Colonic mucosa (tissue), 4 donors: ENCODE measurements at regions not wholly inside any gene's neighbourhood (a gene's known extent, or its start where the extent isn't known, plus 50 kb on each side); places are given as distances from the start of the nearest gene placed in this dataset.

ENCODE experiments used
- DNase-seq: peaks from one replicate; pipeline ENCODE4 v3.0.0-alpha.2; 2020
- H3K27ac ChIP-seq: fragments of 200-600 bp; one replicate; pipeline ENCODE4 v1.8.0; 2021
- H3K27me3 ChIP-seq: fragments of 200-600 bp; one replicate; pipeline ENCODE4 v1.8.0; 2021
- H3K36me3 ChIP-seq: fragments of 200-600 bp; one replicate; pipeline ENCODE4 v1.8.0; 2021
- H3K4me1 ChIP-seq: fragments of 200-600 bp; one replicate; pipeline ENCODE4 v1.8.0; 2021; ENCODE audit warnings: mild to moderate bottlenecking
- H3K4me3 ChIP-seq: fragments of 200-600 bp; one replicate; pipeline ENCODE4 v1.8.0; 2021
- H3K9ac ChIP-seq, 2 donors: one replicate each; pipeline ENCODE4 v1.7.0; 2013; ENCODE audit warnings: control low read depth in 2 of 2, low read depth in 2 of 2, low read length in 2 of 2
- H3K9me3 ChIP-seq: fragments of 200-600 bp; one replicate; pipeline ENCODE4 v1.8.0; 2021
- CTCF ChIP-seq: fragments of 200-600 bp; IDR thresholded peaks from one replicate; pipeline ENCODE4 v1.8.0; 2022; ENCODE audit warnings: antibody characterized with exemption, mild to moderate bottlenecking
- intact Hi-C: fragments of 100-400 bp; cut with DNase I; formaldehyde crosslinking; loops from one replicate; pipeline ENCODE4 v1.14.1; 2022
- donor health status: healthy.
- donor health status: DM: no; HTN: no; CAD: no.
- donor health status: DM: no; HTN: no; CAD: no.

GRCh38 chr20:50315586-50316551 is 125.2 kb downstream of the CEBPB start:
- no peak overlapping the region for H3K9ac ChIP-seq
- H3K36me3 ChIP-seq = no peaks in the 10 kb centered on the region
- intact Hi-C loops = no loop called here
- DNase-seq = no peak
- TF ChIP-seq CTCF = no peak
- H3K9me3 ChIP-seq = no peaks in the 10 kb centered on the region
- H3K27ac ChIP-seq = no peak overlapping the region
- no peak overlapping the region for H3K4me3 ChIP-seq
- no peaks in the 10 kb centered on the region for H3K27me3 ChIP-seq
- no peaks in the 10 kb centered on the region for H3K4me1 ChIP-seq

GRCh38 chr20:50317116-50317515 is 126.5 kb downstream of the CEBPB start:
- intact Hi-C loops = no loop called here
- no peak for DNase-seq
- H3K36me3 ChIP-seq = no peaks in the 10 kb centered on the region
- H3K27me3 ChIP-seq = no peaks in the 10 kb centered on the region
- no peak overlapping the region for H3K9ac ChIP-seq
- H3K27ac ChIP-seq = no peak overlapping the region
- no peaks in the 10 kb centered on the region for H3K9me3 ChIP-seq
- H3K4me1 ChIP-seq = no peaks in the 10 kb centered on the region
- no peak overlapping the region for H3K4me3 ChIP-seq
- no peak for TF ChIP-seq CTCF

- H3K36me3 ChIP-seq = no peaks in the 10 kb centered on the region
- intact Hi-C loops = no loop called here
- no peaks in the 10 kb centered on the region for H3K27me3 ChIP-seq
- no peak overlapping the region for H3K4me3 ChIP-seq
- no peak overlapping the region for H3K27ac ChIP-seq
- no peak for DNase-seq
- H3K9ac ChIP-seq = no peak overlapping the region
- TF ChIP-seq CTCF = no peak
- no peaks in the 10 kb centered on the region for H3K4me1 ChIP-seq
- H3K9me3 ChIP-seq = no peaks in the 10 kb centered on the region
These were observed 127.0 kb downstream of the CEBPB start for GRCh38 chr20:50317609-50318008.

DNA sequence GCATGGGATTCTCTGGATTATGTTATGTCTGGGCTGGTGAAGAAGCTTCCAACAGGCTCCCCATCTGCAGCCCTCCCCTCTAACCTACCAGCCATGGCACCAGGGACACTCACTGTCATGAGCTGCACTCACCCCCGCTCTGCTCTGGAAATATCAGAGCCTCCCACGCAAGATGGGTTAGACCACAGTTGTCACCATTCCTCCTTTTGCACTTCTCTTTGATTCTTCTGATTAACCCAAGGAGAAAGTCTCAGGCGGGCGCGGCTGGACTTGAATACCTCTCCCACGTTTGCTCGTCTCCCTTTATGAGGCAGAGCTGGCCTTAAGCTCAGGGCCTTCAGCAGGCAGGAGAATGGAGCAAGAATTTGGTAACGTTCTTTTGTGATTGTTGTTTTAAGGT is 128.1 kb downstream of the CEBPB start:
- no peaks in the 10 kb centered on the region for H3K9me3 ChIP-seq
- H3K27ac ChIP-seq = no peak overlapping the region
- H3K36me3 ChIP-seq = no peaks in the 10 kb centered on the region
- H3K4me3 ChIP-seq = no peak overlapping the region
- no peak for DNase-seq
- TF ChIP-seq CTCF = no peak
- no peak overlapping the region for H3K9ac ChIP-seq
- no peaks in the 10 kb centered on the region for H3K4me1 ChIP-seq
- intact Hi-C loops = no loop called here
- H3K27me3 ChIP-seq = no peaks in the 10 kb centered on the region

- Histone ChIP-seq H3K9ac (peak overlapping the region in 1 of 2 donors; percentile 46), H3K4me3 (no peak overlapping the region)
These were observed 129.6 kb downstream of the CEBPB start for GRCh38 chr20:50320005-50320900.

More at GRCh38 chr20:50320005-50320900, 129.6 kb downstream of the CEBPB start:
- H3K36me3 ChIP-seq = no peaks in the 10 kb centered on the region
- H3K27ac ChIP-seq = peak overlapping the region; percentile 62
- intact Hi-C loops = no loop called here
- no peak for DNase-seq
- no peak for TF ChIP-seq CTCF
- no peaks in the 10 kb centered on the region for H3K27me3 ChIP-seq
- H3K4me1 ChIP-seq = no peaks in the 10 kb centered on the region
- H3K9me3 ChIP-seq = no peaks in the 10 kb centered on the region
